ENCODE measurements at regions not wholly inside any gene's neighbourhood (a gene's known extent, or its start where the extent isn't known, plus 50 kb on each side); places are given as distances from the start of the nearest gene placed in this dataset.

DNA sequence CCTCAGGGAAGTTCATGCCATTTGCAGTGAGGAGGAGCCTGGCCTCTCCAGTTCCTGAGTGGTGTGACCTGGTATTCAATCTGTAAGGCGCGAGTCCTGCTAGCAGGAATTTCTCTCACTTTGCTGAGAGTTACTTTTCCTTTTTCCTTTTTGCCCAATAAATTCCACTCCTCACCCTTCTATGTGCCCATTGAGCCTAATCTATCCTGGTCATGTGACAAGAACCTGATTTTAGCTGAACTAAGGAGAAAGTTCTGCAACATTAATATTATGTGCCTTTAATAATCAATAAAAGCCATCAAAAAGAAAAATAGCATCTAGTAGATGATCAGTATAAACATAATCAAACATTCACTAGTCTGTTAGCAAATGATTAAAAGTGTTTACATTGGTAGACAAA is 136.1 kb upstream of the POGK start:
- Histone ChIP-seq H3K4me3 (ENCODE audit: low read length) (no peak overlapping the region), H3K9me2 (ENCODE audit: insufficient read depth, low read length) (no peaks in the 10 kb centered on the region), H3K27me3 (ENCODE audit: insufficient read depth, low read depth, low read length) (no peaks in the 10 kb centered on the region), H3K9me3 (ENCODE audit: low read length) (no peaks in the 10 kb centered on the region), H3K27ac (ENCODE audit: low read length) (no peak overlapping the region), H3K36me3 (ENCODE audit: insufficient read depth, low read length) (no peaks in the 10 kb centered on the region), H4K20me1 (ENCODE audit: insufficient read depth) (no peaks in the 10 kb centered on the region), H3K9ac (ENCODE audit: low read length) (no peak overlapping the region), H3K79me2 (replicated peaks; ENCODE audit: insufficient read depth, low read length) (no peaks in the 10 kb centered on the region), H3F3A (ENCODE audit: insufficient read depth, low read length, poor library complexity, severe bottlenecking) (no peaks in the 10 kb centered on the region), H3K4me2 (ENCODE audit: low read length) (no peak overlapping the region), H2AFZ (ENCODE audit: low read depth, low read length) (no peak overlapping the region)
- no peak for TF ChIP-seq MXI1 (conservative IDR thresholded peaks at IDR 0.05; ENCODE audit: poor library complexity, severe bottlenecking)
- TF ChIP-seq, protein P1, sequence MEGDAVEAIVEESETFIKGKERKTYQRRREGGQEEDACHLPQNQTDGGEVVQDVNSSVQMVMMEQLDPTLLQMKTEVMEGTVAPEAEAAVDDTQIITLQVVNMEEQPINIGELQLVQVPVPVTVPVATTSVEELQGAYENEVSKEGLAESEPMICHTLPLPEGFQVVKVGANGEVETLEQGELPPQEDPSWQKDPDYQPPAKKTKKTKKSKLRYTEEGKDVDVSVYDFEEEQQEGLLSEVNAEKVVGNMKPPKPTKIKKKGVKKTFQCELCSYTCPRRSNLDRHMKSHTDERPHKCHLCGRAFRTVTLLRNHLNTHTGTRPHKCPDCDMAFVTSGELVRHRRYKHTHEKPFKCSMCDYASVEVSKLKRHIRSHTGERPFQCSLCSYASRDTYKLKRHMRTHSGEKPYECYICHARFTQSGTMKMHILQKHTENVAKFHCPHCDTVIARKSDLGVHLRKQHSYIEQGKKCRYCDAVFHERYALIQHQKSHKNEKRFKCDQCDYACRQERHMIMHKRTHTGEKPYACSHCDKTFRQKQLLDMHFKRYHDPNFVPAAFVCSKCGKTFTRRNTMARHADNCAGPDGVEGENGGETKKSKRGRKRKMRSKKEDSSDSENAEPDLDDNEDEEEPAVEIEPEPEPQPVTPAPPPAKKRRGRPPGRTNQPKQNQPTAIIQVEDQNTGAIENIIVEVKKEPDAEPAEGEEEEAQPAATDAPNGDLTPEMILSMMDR (IDR thresholded peaks at IDR 0.05; ENCODE audit: poor library complexity, severe bottlenecking) = no peak
- TF ChIP-seq RAD21 (conservative IDR thresholded peaks at IDR 0.05) = no peak
- TF ChIP-seq, protein P2, sequence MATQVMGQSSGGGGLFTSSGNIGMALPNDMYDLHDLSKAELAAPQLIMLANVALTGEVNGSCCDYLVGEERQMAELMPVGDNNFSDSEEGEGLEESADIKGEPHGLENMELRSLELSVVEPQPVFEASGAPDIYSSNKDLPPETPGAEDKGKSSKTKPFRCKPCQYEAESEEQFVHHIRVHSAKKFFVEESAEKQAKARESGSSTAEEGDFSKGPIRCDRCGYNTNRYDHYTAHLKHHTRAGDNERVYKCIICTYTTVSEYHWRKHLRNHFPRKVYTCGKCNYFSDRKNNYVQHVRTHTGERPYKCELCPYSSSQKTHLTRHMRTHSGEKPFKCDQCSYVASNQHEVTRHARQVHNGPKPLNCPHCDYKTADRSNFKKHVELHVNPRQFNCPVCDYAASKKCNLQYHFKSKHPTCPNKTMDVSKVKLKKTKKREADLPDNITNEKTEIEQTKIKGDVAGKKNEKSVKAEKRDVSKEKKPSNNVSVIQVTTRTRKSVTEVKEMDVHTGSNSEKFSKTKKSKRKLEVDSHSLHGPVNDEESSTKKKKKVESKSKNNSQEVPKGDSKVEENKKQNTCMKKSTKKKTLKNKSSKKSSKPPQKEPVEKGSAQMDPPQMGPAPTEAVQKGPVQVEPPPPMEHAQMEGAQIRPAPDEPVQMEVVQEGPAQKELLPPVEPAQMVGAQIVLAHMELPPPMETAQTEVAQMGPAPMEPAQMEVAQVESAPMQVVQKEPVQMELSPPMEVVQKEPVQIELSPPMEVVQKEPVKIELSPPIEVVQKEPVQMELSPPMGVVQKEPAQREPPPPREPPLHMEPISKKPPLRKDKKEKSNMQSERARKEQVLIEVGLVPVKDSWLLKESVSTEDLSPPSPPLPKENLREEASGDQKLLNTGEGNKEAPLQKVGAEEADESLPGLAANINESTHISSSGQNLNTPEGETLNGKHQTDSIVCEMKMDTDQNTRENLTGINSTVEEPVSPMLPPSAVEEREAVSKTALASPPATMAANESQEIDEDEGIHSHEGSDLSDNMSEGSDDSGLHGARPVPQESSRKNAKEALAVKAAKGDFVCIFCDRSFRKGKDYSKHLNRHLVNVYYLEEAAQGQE (IDR thresholded peaks at IDR 0.05; ENCODE audit: borderline replicate concordance) = no peak
- no peak for TF ChIP-seq POLR2AphosphoS5 (IDR thresholded peaks at IDR 0.05)
- TF ChIP-seq SMC3 (conservative IDR thresholded peaks at IDR 0.05; ENCODE audit: poor library complexity) = no peak
- no peak for TF ChIP-seq EP300 (conservative IDR thresholded peaks at IDR 0.05; ENCODE audit: poor library complexity, severe bottlenecking)
- no peak for TF ChIP-seq EZH2 (IDR thresholded peaks at IDR 0.05; ENCODE audit: borderline replicate concordance, insufficient read depth, low read length, poor library complexity, severe bottlenecking)
- no peak for TF ChIP-seq TAF1 (IDR thresholded peaks at IDR 0.05; ENCODE audit: low read depth)

DNA sequence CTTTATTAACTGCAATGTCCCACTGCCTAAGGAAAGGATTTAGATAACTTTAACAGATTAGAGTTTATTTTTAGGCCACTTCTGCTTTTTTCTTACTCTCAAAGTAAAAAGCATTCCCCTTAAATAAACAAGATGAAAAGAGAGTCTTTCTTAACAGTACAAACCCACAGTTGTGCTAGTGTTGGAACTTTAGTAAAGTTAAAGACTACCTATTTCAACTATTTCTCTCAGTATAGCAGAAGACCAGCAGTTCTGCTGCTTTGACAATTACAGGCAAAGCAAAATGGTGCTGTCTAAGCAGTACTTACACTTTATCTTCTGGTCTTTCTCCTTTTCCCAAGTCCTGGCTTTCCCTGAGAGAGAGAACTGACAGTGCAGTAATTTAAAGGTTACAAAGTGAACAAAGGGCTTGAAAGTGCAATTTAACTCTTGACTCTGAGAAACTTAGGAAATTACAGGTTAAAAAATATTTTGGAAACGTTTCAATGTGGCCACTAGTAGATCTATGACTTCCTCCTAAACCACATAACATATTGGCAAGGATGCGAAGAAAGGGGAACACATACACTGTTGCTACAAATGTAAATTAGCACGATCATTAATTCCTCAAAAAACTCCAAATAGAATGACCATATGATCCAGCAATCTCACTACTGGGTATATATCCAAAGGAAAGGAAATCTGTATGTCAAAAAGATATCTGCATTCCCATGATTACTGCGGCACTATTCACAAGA is 135.4 kb upstream of the POGK start:
- no peak overlapping the region for H3K27ac ChIP-seq (ENCODE audit: low read length)
- H2AFZ ChIP-seq (ENCODE audit: low read depth, low read length) = no peak overlapping the region
- TF ChIP-seq TAF1 (IDR thresholded peaks at IDR 0.05; ENCODE audit: low read depth) (no peak), EZH2 (IDR thresholded peaks at IDR 0.05; ENCODE audit: borderline replicate concordance, insufficient read depth, low read length, poor library complexity, severe bottlenecking) (no peak), POLR2AphosphoS5 (IDR thresholded peaks at IDR 0.05) (no peak), SMC3 (conservative IDR thresholded peaks at IDR 0.05; ENCODE audit: poor library complexity) (no peak), RAD21 (conservative IDR thresholded peaks at IDR 0.05) (no peak), EP300 (conservative IDR thresholded peaks at IDR 0.05; ENCODE audit: poor library complexity, severe bottlenecking) (no peak), MXI1 (conservative IDR thresholded peaks at IDR 0.05; ENCODE audit: poor library complexity, severe bottlenecking) (no peak)
- TF ChIP-seq, protein P1 (IDR thresholded peaks at IDR 0.05; ENCODE audit: poor library complexity, severe bottlenecking) = no peak
- TF ChIP-seq, protein P2 (IDR thresholded peaks at IDR 0.05; ENCODE audit: borderline replicate concordance) = no peak
- H3K9me2 ChIP-seq (ENCODE audit: insufficient read depth, low read length) = no peaks in the 10 kb centered on the region
- no peak overlapping the region for H3K4me3 ChIP-seq (ENCODE audit: low read length)
- no peaks in the 10 kb centered on the region for H3K36me3 ChIP-seq (ENCODE audit: insufficient read depth, low read length)
- H3K9ac ChIP-seq (ENCODE audit: low read length) = no peak overlapping the region
- H3K79me2 ChIP-seq (replicated peaks; ENCODE audit: insufficient read depth, low read length) = no peaks in the 10 kb centered on the region
- no peaks in the 10 kb centered on the region for H4K20me1 ChIP-seq (ENCODE audit: insufficient read depth)
- H3K27me3 ChIP-seq (ENCODE audit: insufficient read depth, low read depth, low read length) = no peaks in the 10 kb centered on the region
- no peak overlapping the region for H3K4me2 ChIP-seq (ENCODE audit: low read length)
- no peaks in the 10 kb centered on the region for H3K9me3 ChIP-seq (ENCODE audit: low read length)
- H3F3A ChIP-seq (ENCODE audit: insufficient read depth, low read length, poor library complexity, severe bottlenecking) = no peaks in the 10 kb centered on the region

All from neural cell (in vitro differentiated cells).